ENCODE measurements at regions not wholly inside any gene's neighbourhood (a gene's known extent, or its start where the extent isn't known, plus 50 kb on each side); places are given as distances from the start of the nearest gene placed in this dataset.

- TF ChIP-seq, protein P1, sequence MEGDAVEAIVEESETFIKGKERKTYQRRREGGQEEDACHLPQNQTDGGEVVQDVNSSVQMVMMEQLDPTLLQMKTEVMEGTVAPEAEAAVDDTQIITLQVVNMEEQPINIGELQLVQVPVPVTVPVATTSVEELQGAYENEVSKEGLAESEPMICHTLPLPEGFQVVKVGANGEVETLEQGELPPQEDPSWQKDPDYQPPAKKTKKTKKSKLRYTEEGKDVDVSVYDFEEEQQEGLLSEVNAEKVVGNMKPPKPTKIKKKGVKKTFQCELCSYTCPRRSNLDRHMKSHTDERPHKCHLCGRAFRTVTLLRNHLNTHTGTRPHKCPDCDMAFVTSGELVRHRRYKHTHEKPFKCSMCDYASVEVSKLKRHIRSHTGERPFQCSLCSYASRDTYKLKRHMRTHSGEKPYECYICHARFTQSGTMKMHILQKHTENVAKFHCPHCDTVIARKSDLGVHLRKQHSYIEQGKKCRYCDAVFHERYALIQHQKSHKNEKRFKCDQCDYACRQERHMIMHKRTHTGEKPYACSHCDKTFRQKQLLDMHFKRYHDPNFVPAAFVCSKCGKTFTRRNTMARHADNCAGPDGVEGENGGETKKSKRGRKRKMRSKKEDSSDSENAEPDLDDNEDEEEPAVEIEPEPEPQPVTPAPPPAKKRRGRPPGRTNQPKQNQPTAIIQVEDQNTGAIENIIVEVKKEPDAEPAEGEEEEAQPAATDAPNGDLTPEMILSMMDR (IDR thresholded peaks at IDR 0.05): no peak
- TF ChIP-seq POLR2A (IDR thresholded peaks at IDR 0.05): no peak
Measured at GRCh38 chr13:74773248-74773647, 639.0 kb upstream of the KLF12 start.
